AG04450 (cell line): ENCODE measurements at regions not wholly inside any gene's neighbourhood (a gene's known extent, or its start where the extent isn't known, plus 50 kb on each side); places are given as distances from the start of the nearest gene placed in this dataset.

Experiments used
- CTCF ChIA-PET: fragments of 300-600, 350-600 bp; formaldehyde crosslinking; extraction: SDS; loops from one replicate; lab custom pipeline; 2022; ENCODE audit warnings: antibody characterized with exemption, inconsistent platforms; lab: Charles Lee
- POLR2A ChIA-PET: fragments of 350-600 bp; formaldehyde crosslinking; extraction: SDS; loops from one replicate; lab custom pipeline; 2021; ENCODE audit warnings: antibody characterized with exemption, inconsistent platforms; lab: Yijun Ruan, JAX
- DNase-seq: peaks from one replicate; pipeline ENCODE4 v3.0.0-alpha.2; 2011; ENCODE audit warnings: low read depth, low spot score
- H3K27ac ChIP-seq: one replicate; pipeline ENCODE4 v1.5.1; 2012; ENCODE audit warnings: low read depth, low read length, control low read depth
- H3K27me3 ChIP-seq: one replicate; pipeline ENCODE4 v1.6.0; 2012; ENCODE audit warnings: low read length; ENCODE audit not compliant: control insufficient read depth, insufficient read depth
- H3K4me3 ChIP-seq: 2 replicates; pipeline ENCODE4 v1.5.1; 2011; ENCODE audit warnings: mild to moderate bottlenecking, low read depth, low read length, control low read depth
- H3K9me3 ChIP-seq: 2 replicates; pipeline ENCODE4 v1.5.1; 2012; ENCODE audit warnings: low read length; ENCODE audit not compliant: control insufficient read depth, insufficient read depth
- CTCF ChIP-seq: IDR thresholded peaks from 2 replicates; pipeline ENCODE4 v1.5.1; 2011; ENCODE audit warnings: low read depth, low read length, control low read depth, inconsistent platforms

DNA sequence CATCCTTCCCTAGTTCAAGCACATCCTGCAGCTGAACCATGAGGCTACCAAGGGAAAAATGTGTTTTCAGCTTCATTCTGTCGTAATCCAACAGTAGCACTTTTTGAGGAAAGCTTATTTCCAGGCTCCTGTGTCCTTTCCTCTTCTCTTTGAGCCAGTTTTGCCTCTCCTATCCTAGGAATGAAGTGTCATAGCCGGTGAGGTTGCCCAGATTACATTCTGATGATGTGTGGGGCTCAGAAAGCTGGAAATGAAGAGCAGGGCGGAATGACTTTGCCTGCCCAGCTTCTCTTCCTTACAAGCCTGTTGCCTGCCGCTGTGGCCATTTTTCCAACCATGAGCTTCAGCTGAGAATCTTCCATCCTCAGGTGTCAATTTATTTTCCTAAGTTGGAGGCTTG, 381.8 kb downstream of the NUAK1 start:
- ChIA-PET CTCF (interaction anchor here (1.2 kb wide), 1 partner anchor 379 kb away, joined by 3 read pairs; no protein-coding TSS in a partner anchor), POLR2A (no interaction called here)
- H3K27me3 ChIP-seq: peaks cover 2% of the 10 kb centered on the region
- no peak overlapping the region for H3K4me3 ChIP-seq
- DNase-seq: no peak
- no peaks in the 10 kb centered on the region for H3K9me3 ChIP-seq
- no peak for TF ChIP-seq CTCF
- H3K27ac ChIP-seq: no peak overlapping the region

DNA sequence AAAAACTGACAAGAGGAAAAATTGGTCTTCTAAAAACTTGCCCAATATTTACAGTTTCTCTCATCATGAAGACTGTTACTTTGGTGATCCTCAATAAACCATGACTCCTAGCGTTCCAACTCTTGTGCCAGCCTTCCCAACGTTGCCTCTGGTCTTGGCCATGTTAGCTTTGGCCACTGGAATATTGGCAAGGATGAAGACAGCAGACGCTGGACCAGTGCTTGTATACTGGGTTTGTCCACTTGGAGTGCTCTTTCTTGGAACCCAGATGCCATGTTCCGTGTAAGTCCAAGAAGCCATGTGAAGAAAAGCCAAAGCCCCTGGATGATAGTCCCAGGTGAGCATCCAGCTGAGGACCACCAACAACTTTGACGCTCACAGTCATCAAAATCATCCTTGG, 379.6 kb downstream of the NUAK1 start:
- Histone ChIP-seq H3K27ac (no peak overlapping the region), H3K4me3 (no peak overlapping the region), H3K9me3 (no peaks in the 10 kb centered on the region), H3K27me3 (peaks cover 2% of the 10 kb centered on the region)
- POLR2A ChIA-PET: no interaction called here
- CTCF ChIA-PET: no interaction called here
- TF ChIP-seq CTCF: no peak
- no peak for DNase-seq

- no peak for DNase-seq
- H3K27me3 ChIP-seq: peaks cover 2% of the 10 kb centered on the region
- TF ChIP-seq CTCF: no peak
- no peaks in the 10 kb centered on the region for H3K9me3 ChIP-seq
- H3K4me3 ChIP-seq: no peak overlapping the region
- no peak overlapping the region for H3K27ac ChIP-seq
- ChIA-PET POLR2A (no interaction called here), CTCF (no interaction called here)
Observed at GRCh38 chr12:105761075-105761474, 377.7 kb downstream of the NUAK1 start.

- DNase-seq: no peak
- no peaks in the 10 kb centered on the region for H3K9me3 ChIP-seq
- no peak for TF ChIP-seq CTCF
- H3K27ac ChIP-seq: no peak overlapping the region
- POLR2A ChIA-PET: no interaction called here
- CTCF ChIA-PET: no interaction called here
- no peak overlapping the region for H3K4me3 ChIP-seq
- no peaks in the 10 kb centered on the region for H3K27me3 ChIP-seq
Observed at GRCh38 chr12:105764216-105764835, 374.4 kb downstream of the NUAK1 start.

DNA sequence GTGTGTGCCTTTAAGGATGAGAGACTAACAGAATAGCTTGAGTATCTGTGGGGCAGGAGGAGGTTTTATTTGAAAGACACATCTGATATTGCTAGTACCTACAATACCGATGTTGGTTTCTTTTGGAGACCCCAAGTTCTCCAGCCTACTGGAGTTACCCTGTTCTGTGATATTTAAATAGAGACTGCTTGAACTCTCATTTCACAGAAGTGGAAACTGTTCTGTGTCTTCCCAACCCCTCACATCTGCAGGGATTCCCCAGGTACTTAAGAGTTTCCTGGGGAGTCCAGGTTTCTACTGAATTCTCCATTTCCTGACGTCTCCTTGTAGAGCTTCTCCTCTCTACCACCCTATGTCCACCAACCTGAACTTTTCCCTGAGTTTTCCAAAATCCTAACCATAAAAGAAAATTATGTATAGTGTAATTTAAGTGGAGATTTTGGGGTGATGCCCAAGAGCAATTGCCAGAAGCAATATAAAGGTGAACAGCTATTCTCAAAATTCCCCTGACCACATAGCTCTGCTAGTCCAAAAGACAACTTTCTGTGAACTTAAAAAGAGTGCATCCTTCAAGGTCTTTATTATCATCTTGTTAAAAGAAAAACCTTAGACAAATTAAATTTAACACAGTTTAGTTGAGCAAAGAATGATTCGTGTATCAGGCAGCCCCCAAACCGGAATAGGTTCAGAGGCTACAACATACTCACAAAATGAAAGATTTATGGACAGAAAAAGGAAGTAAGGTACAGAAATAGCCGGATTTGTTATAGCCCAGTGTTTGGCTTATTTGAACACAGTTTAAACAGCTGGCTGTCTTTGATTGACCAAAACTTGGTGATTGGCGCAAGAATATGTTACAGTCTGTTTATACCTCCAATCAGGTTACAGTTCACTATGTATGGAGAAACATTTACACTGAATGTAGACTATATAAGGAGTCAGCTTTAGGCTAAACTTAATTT, 373.4 kb downstream of the NUAK1 start:
- no peak for TF ChIP-seq CTCF
- ChIA-PET POLR2A (no interaction called here), CTCF (no interaction called here)
- no peak overlapping the region for H3K4me3 ChIP-seq
- no peak for DNase-seq
- no peak overlapping the region for H3K27ac ChIP-seq
- H3K27me3 ChIP-seq: no peaks in the 10 kb centered on the region
- no peaks in the 10 kb centered on the region for H3K9me3 ChIP-seq
